Gastrocnemius medialis (tissue), 4 donors: ENCODE measurements at regions not wholly inside any gene's neighbourhood (a gene's known extent, or its start where the extent isn't known, plus 50 kb on each side); places are given as distances from the start of the nearest gene placed in this dataset.

Experiments used
- ATAC-seq, 2 donors: fragments of 150-250 bp; one replicate each; pipeline ENCODE4 v1.9.1; 2016
- DNase-seq, 2 donors: peaks; one replicate each; pipeline ENCODE4 v3.0.0-alpha.2; 2019
- H3K27ac ChIP-seq, 4 donors: fragments of 200-600 bp; sonication (generic); 1 replicate in 1 of 4; 2 replicates in 3 of 4; pipeline ENCODE4 v1.5.1; 2016 to 2018; ENCODE audit warnings: mild to moderate bottlenecking in 2 of 4, moderate library complexity in 1 of 4
- H3K27me3 ChIP-seq, 3 donors: fragments of 200-600 bp; sonication (generic) in 2 of 3; 1 replicate in 1 of 3; 2 replicates in 2 of 3; pipeline versions ENCODE4 v1.5.1 to v1.6.0; 2016 to 2019; ENCODE audit warnings: mild to moderate bottlenecking in 1 of 3, moderate library complexity in 1 of 3
- H3K36me3 ChIP-seq, 2 donors: fragments of 200-600 bp; sonication (generic) in 1 of 2; one replicate each; pipeline ENCODE4 v1.5.1; 2017 to 2018
- H3K4me1 ChIP-seq, 2 donors: fragments of 200-600 bp; sonication (generic) in 1 of 2; one replicate each; pipeline ENCODE4 v1.5.1; 2016 to 2017; ENCODE audit warnings: mild to moderate bottlenecking in 2 of 2
- H3K4me3 ChIP-seq, 4 donors: fragments of 200-600 bp; sonication (generic) in 3 of 4; 1 replicate in 1 of 4; 2 replicates in 3 of 4; pipeline ENCODE4 v1.5.1; 2016 to 2019; ENCODE audit warnings: mild to moderate bottlenecking in 2 of 4
- H3K9me3 ChIP-seq, 3 donors: fragments of 200-600 bp; sonication (generic) in 2 of 3; 1 replicate in 1 of 3; 2 replicates in 2 of 3; pipeline ENCODE4 v1.5.1; 2016 to 2019
- CTCF ChIP-seq, 5 experiments: fragments of 450-650 bp in 3 of 5; fragments of 200-600 bp in 2 of 5; sonication (generic) in 2 of 5; IDR thresholded peaks in 4 of 5; conservative IDR thresholded peaks in 1 of 5; 1 replicate in 4 of 5; 2 replicates in 1 of 5; pipeline ENCODE4 v1.5.1; 2016 to 2019; ENCODE audit warnings: antibody characterized with exemption in 5 of 5, mild to moderate bottlenecking in 3 of 5, moderate library complexity in 3 of 5
- POLR2A ChIP-seq, 2 donors: fragments of 450-650 bp; IDR thresholded peaks; one replicate each; pipeline ENCODE4 v1.6.1; 2017; ENCODE audit warnings: antibody characterized with exemption in 2 of 2, mild to moderate bottlenecking in 2 of 2, moderate library complexity in 2 of 2
- in situ Hi-C, 4 donors: fragments of 200-750 bp; cut with MboI; loops; one replicate each; pipeline versions ENCODE4 v1.15.0 to v1.8.0; 2017; ENCODE audit warnings: low sequenced_read_pairs in 4 of 4
- intact Hi-C: fragments of 100-400 bp; cut with DNase I; formaldehyde crosslinking; loops from one replicate; pipeline ENCODE4 v1.15.1; 2023; ENCODE audit warnings: low total_unique reads

GRCh38 chr20:11387189-11387754 is 530.4 kb upstream of the BTBD3 start:
- no peak overlapping the region for H3K27ac ChIP-seq
- no peaks in the 10 kb centered on the region for H3K27me3 ChIP-seq
- TF ChIP-seq CTCF (IDR thresholded peaks at IDR 0.05 in 4 of 5, conservative IDR thresholded peaks at IDR 0.05 in 1 of 5) (no peak), POLR2A (IDR thresholded peaks at IDR 0.05) (no peak)
- no peaks in the 10 kb centered on the region for H3K9me3 ChIP-seq
- ATAC-seq: no peak
- intact Hi-C loops (no loop called here), in situ Hi-C loops (no loop called here)
- no peak for DNase-seq
- no peaks in the 10 kb centered on the region for H3K36me3 ChIP-seq
- no peak overlapping the region for H3K4me3 ChIP-seq
- H3K4me1 ChIP-seq: no peaks in the 10 kb centered on the region

- in situ Hi-C loops (no loop called here), intact Hi-C loops (no loop called here)
- DNase-seq (no peak), ATAC-seq (no peak)
- Histone ChIP-seq H3K27me3 (no peaks in the 10 kb centered on the region), H3K36me3 (no peaks in the 10 kb centered on the region), H3K4me3 (no peak overlapping the region), H3K9me3 (no peaks in the 10 kb centered on the region), H3K27ac (no peak overlapping the region), H3K4me1 (no peaks in the 10 kb centered on the region)
- no peak for TF ChIP-seq CTCF (IDR thresholded peaks at IDR 0.05 in 4 of 5, conservative IDR thresholded peaks at IDR 0.05 in 1 of 5)
- TF ChIP-seq POLR2A (IDR thresholded peaks at IDR 0.05): no peak
Observed at GRCh38 chr20:11389186-11389585, 528.5 kb upstream of the BTBD3 start.

DNA sequence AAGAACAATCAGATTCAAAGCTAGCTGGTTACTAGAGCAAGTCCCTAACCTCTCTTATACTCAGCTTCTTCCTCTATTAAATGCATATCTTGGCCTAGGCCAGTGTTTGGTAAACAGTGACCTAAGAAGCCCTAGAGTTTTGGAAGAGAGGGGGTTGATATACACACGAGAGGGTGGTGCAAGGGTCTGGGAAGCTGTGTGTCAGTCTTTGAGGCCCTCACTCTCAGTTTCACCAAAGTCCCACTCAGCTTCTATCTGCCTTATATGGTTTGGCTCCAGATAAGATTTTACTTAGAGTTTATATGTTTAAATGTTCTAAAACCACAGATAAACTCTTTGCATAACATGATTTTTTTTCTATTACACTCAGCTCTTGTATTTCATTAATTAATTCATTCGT is 526.1 kb upstream of the BTBD3 start:
- H3K4me3 ChIP-seq: no peak overlapping the region
- no peak for ATAC-seq
- in situ Hi-C loops: no loop called here

DNA sequence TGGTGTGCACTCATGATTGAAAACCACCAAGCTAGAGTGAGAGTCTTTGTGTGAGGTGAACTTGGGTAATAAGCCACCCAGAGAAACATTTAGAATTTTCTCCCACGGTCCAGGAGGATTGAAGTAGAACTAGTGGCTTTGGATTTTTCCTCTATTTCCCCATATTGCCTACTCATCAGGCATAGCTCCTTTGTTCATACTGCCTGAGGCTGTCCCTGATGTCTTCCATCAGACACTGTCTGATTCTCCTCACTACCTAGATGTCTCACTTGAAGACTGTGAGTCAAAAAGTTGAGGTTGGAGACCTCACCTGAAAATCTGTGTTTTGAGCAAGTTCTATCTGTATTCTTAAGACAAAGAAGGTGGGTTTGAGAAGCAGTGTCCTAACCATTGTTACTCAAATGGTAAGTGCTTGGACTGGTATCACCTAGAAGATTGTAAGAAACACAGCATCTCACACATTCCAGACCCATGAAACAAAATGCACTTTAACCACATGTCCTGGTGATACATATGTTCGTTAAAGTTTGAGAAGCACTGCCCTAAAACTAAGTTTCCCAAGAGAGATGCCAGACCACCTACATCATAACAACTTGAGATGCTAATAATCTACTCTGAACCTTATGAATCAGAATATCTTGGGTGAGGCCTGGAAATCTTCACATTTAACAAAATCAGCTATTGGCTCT is 523.4 kb upstream of the BTBD3 start:
- in situ Hi-C loops (no loop called here), intact Hi-C loops (no loop called here)
- Histone ChIP-seq H3K4me1 (no peaks in the 10 kb centered on the region), H3K27ac (no peak overlapping the region), H3K9me3 (no peaks in the 10 kb centered on the region), H3K36me3 (no peaks in the 10 kb centered on the region), H3K4me3 (no peak overlapping the region), H3K27me3 (no peaks in the 10 kb centered on the region)
- TF ChIP-seq POLR2A (IDR thresholded peaks at IDR 0.05): no peak
- TF ChIP-seq CTCF (IDR thresholded peaks at IDR 0.05 in 4 of 5, conservative IDR thresholded peaks at IDR 0.05 in 1 of 5): no peak
- no peak for DNase-seq
- ATAC-seq: no peak

More for the DNA sequence above, 526.1 kb upstream of the BTBD3 start:
- no peak for DNase-seq
- TF ChIP-seq POLR2A (IDR thresholded peaks at IDR 0.05) (no peak), CTCF (IDR thresholded peaks at IDR 0.05 in 4 of 5, conservative IDR thresholded peaks at IDR 0.05 in 1 of 5) (no peak)
- no peaks in the 10 kb centered on the region for H3K27me3 ChIP-seq
- no peak overlapping the region for H3K27ac ChIP-seq
- no peaks in the 10 kb centered on the region for H3K9me3 ChIP-seq
- intact Hi-C loops: no loop called here
- H3K36me3 ChIP-seq: no peaks in the 10 kb centered on the region
- no peaks in the 10 kb centered on the region for H3K4me1 ChIP-seq
